ENCODE measurements at regions not wholly inside any gene's neighbourhood (a gene's known extent, or its start where the extent isn't known, plus 50 kb on each side); places are given as distances from the start of the nearest gene placed in this dataset.
A peak's percentile ranks its signal among the peaks of the same experiment; 100 is the strongest.

DNA sequence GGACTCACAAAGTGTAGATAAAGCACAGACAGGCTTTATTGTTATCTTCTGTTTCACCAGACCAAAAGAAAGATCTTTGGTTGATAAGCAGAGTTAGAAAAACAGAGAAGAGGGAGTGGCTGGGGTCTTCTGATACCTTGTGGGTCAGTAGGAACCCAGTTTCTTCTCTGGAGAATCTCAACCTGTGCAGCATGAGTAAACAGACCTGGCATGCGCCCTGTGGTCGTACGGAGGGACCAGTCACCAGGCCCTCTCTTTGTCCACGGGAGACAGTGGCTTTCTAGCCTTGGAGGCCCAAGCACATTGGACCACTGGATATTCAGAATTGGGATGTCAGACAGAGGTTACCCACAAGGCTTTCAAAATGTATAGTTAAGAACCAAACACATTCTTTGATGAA lies 418.9 kb upstream of the FANCL start:
- FAIRE-seq (no peak), DNase-seq (ENCODE audit: low spot score in 2 of 2) (no peak)

DNA sequence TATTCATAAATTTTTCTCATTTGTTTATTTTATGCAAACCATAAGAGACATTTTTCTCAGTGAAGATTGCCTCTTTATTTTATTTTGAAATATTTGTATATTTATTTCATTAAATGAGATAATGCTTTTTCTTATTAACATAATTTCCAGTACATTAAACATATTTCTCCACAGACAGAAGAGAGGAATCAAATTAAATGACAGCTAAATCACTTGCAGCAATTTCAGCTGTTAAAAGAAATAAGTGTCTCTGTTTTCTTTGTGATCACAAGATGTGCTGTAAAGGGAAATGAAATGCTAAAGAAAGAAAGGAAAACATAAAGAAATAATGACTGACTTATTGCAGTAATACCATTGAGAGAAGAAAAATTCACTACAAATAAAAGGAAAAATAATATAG lies 414.0 kb upstream of the FANCL start:
- FAIRE-seq = no peak
- no peak for DNase-seq (ENCODE audit: low spot score in 2 of 2)

GRCh38 chr2:58651930-58652329 lies 410.8 kb upstream of the FANCL start:
- FAIRE-seq (no peak), DNase-seq (ENCODE audit: low spot score in 2 of 2) (no peak)

DNA sequence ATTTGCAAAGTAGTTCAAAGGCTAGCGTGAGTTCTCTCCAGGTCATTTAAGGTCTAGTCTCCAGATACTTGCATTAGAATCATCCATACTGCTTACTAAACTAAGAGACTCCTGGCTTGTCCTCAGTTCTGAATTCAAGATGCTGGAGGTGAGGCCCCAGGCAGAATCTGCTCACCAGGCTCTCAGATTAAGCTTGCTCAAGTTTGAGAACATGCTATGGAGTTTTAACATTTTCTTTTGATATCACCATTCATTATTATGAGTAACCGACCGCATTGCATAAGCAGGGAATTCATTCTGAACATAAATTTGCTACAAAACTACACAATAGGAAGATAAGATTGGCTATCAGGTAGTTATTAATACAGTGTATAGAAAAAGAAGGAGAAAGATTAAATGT lies 409.7 kb upstream of the FANCL start:
- DNase-seq (ENCODE audit: low spot score in 2 of 2) = no peak
- FAIRE-seq = no peak

DNA sequence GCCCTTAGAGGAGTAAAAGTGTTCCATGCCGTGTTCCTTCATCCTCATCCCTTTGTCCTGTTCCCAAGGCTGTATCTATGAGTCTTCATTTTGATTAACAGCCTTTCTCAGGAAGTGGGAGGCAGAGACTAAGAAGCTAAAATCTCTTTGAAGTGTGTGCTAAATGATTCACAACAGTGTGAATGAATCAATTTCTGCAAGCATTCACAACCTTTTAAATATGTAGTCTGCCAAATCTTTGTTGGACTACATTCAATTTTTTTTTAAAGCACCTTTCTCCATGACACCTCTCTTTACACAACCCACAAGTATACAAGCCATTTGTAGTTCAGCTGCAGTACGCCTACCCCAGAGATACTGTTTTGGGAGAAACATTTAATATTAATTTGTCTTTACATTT lies 408.6 kb upstream of the FANCL start:
- no peak for FAIRE-seq
- DNase-seq (ENCODE audit: low spot score in 2 of 2) = no peak

DNA sequence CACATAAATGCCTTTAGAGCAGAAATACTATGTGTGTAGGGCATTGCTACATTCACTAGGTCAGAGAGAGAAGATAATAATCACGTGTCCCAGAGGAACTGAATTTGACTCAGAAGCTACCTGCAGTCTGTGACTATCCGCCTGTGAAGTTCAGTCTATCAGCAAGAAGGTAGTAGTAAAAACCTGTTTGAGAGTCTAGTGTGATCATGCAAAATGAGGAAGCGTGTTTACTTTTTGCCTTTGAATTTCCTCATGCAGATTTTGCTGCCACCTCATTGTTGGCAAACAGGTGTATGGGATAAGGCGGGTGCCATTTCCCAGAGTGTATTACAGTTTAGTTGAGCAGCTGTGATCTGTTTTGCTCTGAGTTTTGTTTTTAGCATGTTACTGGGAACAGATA lies 403.9 kb upstream of the FANCL start:
- DNase-seq (ENCODE audit: low spot score in 2 of 2) (no peak), FAIRE-seq (no peak)

DNA sequence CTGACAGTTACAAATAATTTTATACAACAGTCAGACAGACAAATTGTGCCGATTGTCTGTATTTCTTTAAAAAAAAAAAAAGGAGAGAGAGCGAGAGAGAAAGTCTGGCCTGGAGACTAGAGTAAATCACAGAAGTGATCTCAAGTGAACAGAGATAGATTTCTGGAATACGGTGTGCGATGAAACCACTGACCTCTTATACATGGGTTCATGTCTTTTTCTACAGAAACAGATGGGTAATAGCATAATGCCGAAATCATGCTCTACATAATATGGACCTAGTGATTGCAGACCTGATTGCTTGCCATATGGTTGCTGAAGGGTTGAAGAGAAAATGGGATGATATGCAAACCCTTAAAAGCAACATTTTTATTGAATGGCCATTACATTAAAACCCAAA lies 403.3 kb upstream of the FANCL start:
- no peak for DNase-seq (ENCODE audit: low spot score in 2 of 2)
- no peak for FAIRE-seq

- FAIRE-seq = no peak
Measured at GRCh38 chr2:58641001-58641400, 399.9 kb upstream of the FANCL start.

GRCh38 chr2:58640042-58640441 lies 398.9 kb upstream of the FANCL start:
- DNase-seq (ENCODE audit: low spot score in 2 of 2) (no peak), FAIRE-seq (no peak)

More at GRCh38 chr2:58641001-58641400, 399.9 kb upstream of the FANCL start:
- DNase-seq (ENCODE audit: low spot score in 2 of 2) = no peak

DNA sequence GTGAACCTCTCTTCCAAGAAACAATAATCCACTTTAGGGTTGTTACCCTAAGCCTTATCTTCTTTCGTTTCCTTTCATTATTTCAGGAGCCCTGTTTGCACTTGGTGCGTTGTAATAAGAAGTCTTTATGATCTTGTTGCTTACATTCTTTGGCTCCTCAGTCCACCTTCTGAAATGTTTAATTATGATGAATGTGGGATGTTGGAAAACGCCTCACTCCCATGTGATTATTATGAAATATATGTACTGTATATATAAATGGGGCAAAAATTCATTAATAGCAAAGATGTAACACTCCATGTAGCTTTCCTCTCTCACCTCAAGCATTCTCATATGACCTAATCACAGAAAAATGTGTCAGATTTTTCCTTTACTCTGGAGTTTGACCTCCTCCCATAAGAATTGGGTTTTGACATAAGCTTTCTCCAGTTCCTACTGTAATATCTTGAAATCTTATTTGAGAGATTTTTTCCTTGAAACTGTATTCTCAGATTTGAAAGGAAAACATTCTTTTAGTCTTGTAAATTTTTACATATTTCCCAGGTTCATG lies 397.2 kb upstream of the FANCL start:
- no peak for DNase-seq (ENCODE audit: low spot score in 2 of 2)
- no peak for FAIRE-seq

GRCh38 chr2:58636872-58637271 lies 395.7 kb upstream of the FANCL start:
- no peak for FAIRE-seq

GRCh38 chr2:58635801-58636375 lies 394.8 kb upstream of the FANCL start:
- DNase-seq (ENCODE audit: low spot score in 2 of 2) (no peak), FAIRE-seq (no peak)

More at GRCh38 chr2:58636872-58637271, 395.7 kb upstream of the FANCL start:
- no peak for DNase-seq (ENCODE audit: low spot score in 2 of 2)

DNA sequence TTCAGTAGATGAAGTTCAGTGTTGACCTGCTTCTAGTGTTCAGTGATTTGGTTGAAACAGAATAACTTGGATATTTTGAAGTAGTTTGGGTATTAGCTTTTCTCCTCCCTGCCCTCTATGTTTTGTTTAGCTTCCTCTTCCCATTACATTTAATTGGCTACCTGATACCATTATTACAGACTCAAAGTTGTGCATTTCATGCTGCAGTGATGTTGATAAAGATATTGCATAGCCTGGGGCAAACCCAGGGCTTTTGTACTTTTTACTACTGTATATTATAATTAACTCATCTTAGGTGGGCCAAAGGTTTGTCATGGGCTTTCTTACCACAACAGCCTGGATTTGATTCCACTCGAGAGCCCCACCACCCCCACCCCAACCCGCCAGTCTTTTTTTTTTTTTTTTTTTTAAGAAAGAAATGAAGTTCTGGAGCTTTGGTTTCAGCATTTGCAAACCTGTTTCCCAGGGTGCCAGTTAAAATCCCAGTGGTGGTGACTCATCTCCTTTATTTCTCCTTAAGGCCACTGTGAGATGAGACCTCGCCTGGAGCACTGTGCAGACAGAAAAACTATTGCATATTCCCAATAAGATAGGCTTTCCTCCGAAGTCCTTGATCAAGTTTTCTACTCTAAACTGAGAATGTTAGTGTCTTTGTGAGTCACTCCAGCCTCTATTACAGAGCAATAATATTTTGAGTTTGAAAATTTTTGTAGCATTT lies 393.7 kb upstream of the FANCL start:
- FAIRE-seq = no peak

GRCh38 chr2:58633613-58634365 lies 392.7 kb upstream of the FANCL start:
- FAIRE-seq (peak; percentile 40), DNase-seq (ENCODE audit: low spot score in 2 of 2) (no peak)

More for the DNA sequence above, 393.7 kb upstream of the FANCL start:
- no peak for DNase-seq (ENCODE audit: low spot score in 2 of 2)

DNA sequence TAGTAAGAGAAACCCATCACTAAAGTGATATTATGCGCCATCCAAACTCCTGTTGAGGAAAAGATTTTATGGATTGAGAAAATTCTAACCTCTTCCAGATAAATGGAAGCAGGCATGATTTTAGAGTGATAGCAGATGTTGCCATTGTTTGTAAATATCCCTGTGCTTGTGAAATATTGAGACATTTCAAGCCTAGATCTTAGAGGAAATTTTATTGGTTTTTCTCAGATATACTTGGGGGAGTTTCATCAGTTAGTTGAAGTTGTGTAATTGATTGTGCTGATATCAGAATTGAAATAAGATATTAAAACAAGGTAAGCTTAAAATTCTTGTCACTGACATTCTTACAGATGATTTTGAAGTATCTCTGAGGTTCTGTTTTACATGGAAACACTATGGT lies 390.9 kb upstream of the FANCL start:
- DNase-seq (ENCODE audit: low spot score in 2 of 2) (no peak), FAIRE-seq (no peak)

GRCh38 chr2:58629545-58630119 lies 388.5 kb upstream of the FANCL start:
- DNase-seq (ENCODE audit: low spot score in 2 of 2) = no peak
- FAIRE-seq = no peak

DNA sequence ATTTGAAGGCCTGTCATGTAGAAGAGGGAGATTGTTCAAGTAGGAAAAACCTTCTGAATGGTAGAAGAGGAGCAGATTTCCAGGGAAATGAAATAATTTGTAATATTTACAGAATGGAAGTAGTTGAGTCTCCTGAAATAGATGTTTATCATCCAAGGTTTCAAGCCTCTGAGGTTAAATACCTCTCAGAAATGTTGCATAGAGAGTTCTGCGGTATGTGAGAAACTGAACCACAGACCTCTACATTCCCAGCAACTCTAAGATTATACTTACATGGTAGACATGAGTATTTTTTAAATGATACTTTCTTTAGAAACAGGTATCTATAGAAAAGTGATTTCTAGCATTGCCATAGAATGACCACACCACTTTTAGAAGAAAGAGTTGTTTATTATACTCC lies 379.8 kb upstream of the FANCL start:
- DNase-seq (ENCODE audit: low spot score in 2 of 2) (no peak), FAIRE-seq (no peak)

GRCh38 chr2:58620093-58620492 lies 379.0 kb upstream of the FANCL start:
- DNase-seq (ENCODE audit: low spot score in 2 of 2) (no peak), FAIRE-seq (no peak)

DNA sequence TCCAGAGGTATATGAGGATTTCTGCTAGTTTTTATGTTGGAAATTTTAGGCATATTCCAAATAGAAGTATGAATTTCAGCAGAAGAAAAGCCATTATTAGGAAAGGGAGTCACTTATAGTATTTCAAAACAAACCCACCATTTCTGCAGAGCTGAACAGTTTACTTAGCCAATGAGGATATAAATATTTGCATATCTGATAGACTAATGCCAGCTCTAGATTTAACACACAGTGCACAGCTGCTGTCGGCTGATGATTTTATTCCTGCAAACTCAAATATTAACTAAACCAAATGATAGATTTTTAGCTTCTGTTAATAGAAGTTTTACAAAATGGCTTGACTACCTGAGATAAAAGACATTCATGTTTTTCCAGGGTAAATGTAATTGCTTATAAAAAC lies 375.8 kb upstream of the FANCL start:
- DNase-seq (ENCODE audit: low spot score in 2 of 2) = no peak
- no peak for FAIRE-seq

- DNase-seq (ENCODE audit: low spot score in 2 of 2) = no peak
- FAIRE-seq = no peak
Measured at GRCh38 chr2:58614219-58614618, 373.1 kb upstream of the FANCL start.

- DNase-seq (ENCODE audit: low spot score in 2 of 2) = no peak
- no peak for FAIRE-seq
Measured at GRCh38 chr2:58612973-58613372, 371.8 kb upstream of the FANCL start.
